ENCODE measurements at regions not wholly inside any gene's neighbourhood (a gene's known extent, or its start where the extent isn't known, plus 50 kb on each side); places are given as distances from the start of the nearest gene placed in this dataset.
"Not testable (repeated sequence)": the region's sequence is repeated elsewhere in the genome, so short reads cannot be mapped to it uniquely, and the experiment has no call there.

GRCh38 chr7:68893411-68893810 is 704.9 kb upstream of the AUTS2 start:
- no TSS peak for BruUV-seq (replicated peaks)
- H3K36me3 ChIP-seq (ENCODE audit: insufficient read depth, low read length, poor library complexity, severe bottlenecking), result no peaks in the 10 kb centered on the region
- H3K9me3 ChIP-seq (ENCODE audit: low read depth, low read length, poor library complexity, severe bottlenecking), result no peaks in the 10 kb centered on the region
- DNase-seq (ENCODE audit: low spot score), result no peak
- POLR2A ChIA-PET (ENCODE audit: low non-redundant PET), result no interaction called here
- TF ChIP-seq, protein P1, sequence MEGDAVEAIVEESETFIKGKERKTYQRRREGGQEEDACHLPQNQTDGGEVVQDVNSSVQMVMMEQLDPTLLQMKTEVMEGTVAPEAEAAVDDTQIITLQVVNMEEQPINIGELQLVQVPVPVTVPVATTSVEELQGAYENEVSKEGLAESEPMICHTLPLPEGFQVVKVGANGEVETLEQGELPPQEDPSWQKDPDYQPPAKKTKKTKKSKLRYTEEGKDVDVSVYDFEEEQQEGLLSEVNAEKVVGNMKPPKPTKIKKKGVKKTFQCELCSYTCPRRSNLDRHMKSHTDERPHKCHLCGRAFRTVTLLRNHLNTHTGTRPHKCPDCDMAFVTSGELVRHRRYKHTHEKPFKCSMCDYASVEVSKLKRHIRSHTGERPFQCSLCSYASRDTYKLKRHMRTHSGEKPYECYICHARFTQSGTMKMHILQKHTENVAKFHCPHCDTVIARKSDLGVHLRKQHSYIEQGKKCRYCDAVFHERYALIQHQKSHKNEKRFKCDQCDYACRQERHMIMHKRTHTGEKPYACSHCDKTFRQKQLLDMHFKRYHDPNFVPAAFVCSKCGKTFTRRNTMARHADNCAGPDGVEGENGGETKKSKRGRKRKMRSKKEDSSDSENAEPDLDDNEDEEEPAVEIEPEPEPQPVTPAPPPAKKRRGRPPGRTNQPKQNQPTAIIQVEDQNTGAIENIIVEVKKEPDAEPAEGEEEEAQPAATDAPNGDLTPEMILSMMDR (conservative IDR thresholded peaks at IDR 0.05; ENCODE audit: low read depth, low read length), result no peak
- TF ChIP-seq EZH2 (IDR thresholded peaks at IDR 0.05; ENCODE audit: borderline replicate concordance, low read depth, low read length, poor library complexity, severe bottlenecking), result no peak
- no peaks in the 10 kb centered on the region for H3K27me3 ChIP-seq (replicated peaks; ENCODE audit: insufficient read depth, low read depth, low read length, poor library complexity)
- no peaks in the 10 kb centered on the region for H3K4me1 ChIP-seq (ENCODE audit: insufficient read depth, low read length, poor library complexity, severe bottlenecking)
- no peak overlapping the region for H3K4me3 ChIP-seq (ENCODE audit: low read depth, low read length, poor library complexity, severe bottlenecking)
- CTCF ChIA-PET, result no interaction called here
- intact Hi-C loops (cut with micrococcal nuclease; ENCODE audit: unreplicated experiment), result no loop called here
- H3K27ac ChIP-seq (ENCODE audit: low read depth, low read length, poor library complexity, severe bottlenecking), result no peak overlapping the region

- H3K36me3 ChIP-seq (ENCODE audit: insufficient read depth, low read length, poor library complexity, severe bottlenecking); DNase-seq (ENCODE audit: low spot score); H3K27ac ChIP-seq (ENCODE audit: low read depth, low read length, poor library complexity, severe bottlenecking); BruUV-seq (replicated peaks); POLR2A ChIA-PET (ENCODE audit: low non-redundant PET); H3K9me3 ChIP-seq (ENCODE audit: low read depth, low read length, poor library complexity, severe bottlenecking); H3K4me1 ChIP-seq (ENCODE audit: insufficient read depth, low read length, poor library complexity, severe bottlenecking); H3K27me3 ChIP-seq (replicated peaks; ENCODE audit: insufficient read depth, low read depth, low read length, poor library complexity); CTCF ChIA-PET; intact Hi-C loops (cut with micrococcal nuclease; ENCODE audit: unreplicated experiment); H3K4me3 ChIP-seq (ENCODE audit: low read depth, low read length, poor library complexity, severe bottlenecking): not testable (repeated sequence)
Observed at GRCh38 chr7:68899156-68899555, 699.1 kb upstream of the AUTS2 start.

GRCh38 chr7:68900096-68900495 is 698.2 kb upstream of the AUTS2 start:
- H3K4me3 ChIP-seq (ENCODE audit: low read depth, low read length, poor library complexity, severe bottlenecking), result no peak overlapping the region
- no peaks in the 10 kb centered on the region for H3K4me1 ChIP-seq (ENCODE audit: insufficient read depth, low read length, poor library complexity, severe bottlenecking)
- peak; percentile 32 for DNase-seq (ENCODE audit: low spot score)
- TF ChIP-seq, protein P1 (conservative IDR thresholded peaks at IDR 0.05; ENCODE audit: low read depth, low read length), result no peak
- no peak for TF ChIP-seq EZH2 (IDR thresholded peaks at IDR 0.05; ENCODE audit: borderline replicate concordance, low read depth, low read length, poor library complexity, severe bottlenecking)
- no peaks in the 10 kb centered on the region for H3K9me3 ChIP-seq (ENCODE audit: low read depth, low read length, poor library complexity, severe bottlenecking)
- no peak overlapping the region for H3K27ac ChIP-seq (ENCODE audit: low read depth, low read length, poor library complexity, severe bottlenecking)
- ChIA-PET CTCF (no interaction called here), POLR2A (ENCODE audit: low non-redundant PET) (interaction anchor here (0.6 kb wide), 1 partner anchor 10 kb away, joined by 5 read pairs; no protein-coding TSS in a partner anchor)
- no peaks in the 10 kb centered on the region for H3K36me3 ChIP-seq (ENCODE audit: insufficient read depth, low read length, poor library complexity, severe bottlenecking)
- H3K27me3 ChIP-seq (replicated peaks; ENCODE audit: insufficient read depth, low read depth, low read length, poor library complexity), result no peaks in the 10 kb centered on the region
- intact Hi-C loops (cut with micrococcal nuclease; ENCODE audit: unreplicated experiment), result no loop called here
- no TSS peak for BruUV-seq (replicated peaks)

GRCh38 chr7:68904630-68905029 is 693.6 kb upstream of the AUTS2 start:
- CTCF ChIA-PET, result no interaction called here
- BruUV-seq (replicated peaks), result no TSS peak

More at GRCh38 chr7:68904630-68905029, 693.6 kb upstream of the AUTS2 start:
- no peak overlapping the region for H3K4me3 ChIP-seq (ENCODE audit: low read depth, low read length, poor library complexity, severe bottlenecking)
- intact Hi-C loops (cut with micrococcal nuclease; ENCODE audit: unreplicated experiment), result no loop called here
- H3K9me3 ChIP-seq (ENCODE audit: low read depth, low read length, poor library complexity, severe bottlenecking), result no peaks in the 10 kb centered on the region
- no peak for DNase-seq (ENCODE audit: low spot score)
- no peaks in the 10 kb centered on the region for H3K4me1 ChIP-seq (ENCODE audit: insufficient read depth, low read length, poor library complexity, severe bottlenecking)
- POLR2A ChIA-PET (ENCODE audit: low non-redundant PET), result no interaction called here
- TF ChIP-seq, protein P1 (conservative IDR thresholded peaks at IDR 0.05; ENCODE audit: low read depth, low read length), result no peak
- TF ChIP-seq EZH2 (IDR thresholded peaks at IDR 0.05; ENCODE audit: borderline replicate concordance, low read depth, low read length, poor library complexity, severe bottlenecking), result no peak
- H3K36me3 ChIP-seq (ENCODE audit: insufficient read depth, low read length, poor library complexity, severe bottlenecking), result no peaks in the 10 kb centered on the region
- no peaks in the 10 kb centered on the region for H3K27me3 ChIP-seq (replicated peaks; ENCODE audit: insufficient read depth, low read depth, low read length, poor library complexity)
- no peak overlapping the region for H3K27ac ChIP-seq (ENCODE audit: low read depth, low read length, poor library complexity, severe bottlenecking)

Measured in A673 (cell line).